ENCODE measurements at regions not wholly inside any gene's neighbourhood (a gene's known extent, or its start where the extent isn't known, plus 50 kb on each side); places are given as distances from the start of the nearest gene placed in this dataset.

- no peak for TF ChIP-seq POLR2A (conservative IDR thresholded peaks at IDR 0.05)
- TF ChIP-seq PHF21A (IDR thresholded peaks at IDR 0.05; ENCODE audit: borderline replicate concordance, low read depth) = no peak
- TF ChIP-seq BACH1 (tag; IDR thresholded peaks at IDR 0.05) = no peak
- no peak for TF ChIP-seq NBN (IDR thresholded peaks at IDR 0.05; ENCODE audit: low read depth)
These were observed 935.9 kb upstream of the COX7C start for GRCh38 chr5:85681871-85682270.
